PC-3 (cell line): ENCODE measurements at regions not wholly inside any gene's neighbourhood (a gene's known extent, or its start where the extent isn't known, plus 50 kb on each side); places are given as distances from the start of the nearest gene placed in this dataset.

Experiments
- EZH2 ChIP-seq: fragments of 300-600 bp; sonication (generic); IDR thresholded peaks from one replicate; pipeline ENCODE4 v1.6.1; 2017; ENCODE audit warnings: antibody characterized with exemption, mild to moderate bottlenecking, low read length; ENCODE audit not compliant: unreplicated experiment
- EZH2phosphoT487 ChIP-seq: fragments of 300-600 bp; sonication (generic); IDR thresholded peaks from 2 replicates; pipeline ENCODE4 v1.6.1; 2018; ENCODE audit warnings: mild to moderate bottlenecking, antibody characterized with exemption, low read length, borderline replicate concordance
- TF ChIP-seq, protein P1 (sequence below): fragments of 300-600 bp; sonication (generic); conservative IDR thresholded peaks from 2 replicates; pipeline ENCODE4 v1.5.1; 2017; ENCODE audit warnings: antibody characterized with exemption, low read depth, mild to moderate bottlenecking, low read length

DNA sequence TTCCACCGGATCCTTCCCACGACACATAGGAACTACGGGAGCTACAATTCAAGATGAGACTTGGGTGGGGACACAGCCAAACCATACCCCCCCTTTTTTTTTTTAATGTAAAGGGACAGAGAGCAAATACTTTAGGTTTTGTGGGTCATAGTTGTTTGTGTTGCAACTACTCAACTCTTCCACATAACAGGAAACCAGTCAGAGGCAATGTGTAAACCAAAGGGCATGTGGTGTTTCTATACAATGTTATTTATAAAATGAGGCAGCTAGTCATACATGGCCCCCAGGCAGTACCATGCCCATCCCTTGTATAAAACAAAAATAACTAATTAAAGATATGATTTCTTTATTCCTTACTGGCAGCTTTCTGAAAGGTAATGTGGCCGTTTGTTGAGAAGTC is 845.4 kb upstream of the ADAMTS5 start:
- TF ChIP-seq, protein P1, sequence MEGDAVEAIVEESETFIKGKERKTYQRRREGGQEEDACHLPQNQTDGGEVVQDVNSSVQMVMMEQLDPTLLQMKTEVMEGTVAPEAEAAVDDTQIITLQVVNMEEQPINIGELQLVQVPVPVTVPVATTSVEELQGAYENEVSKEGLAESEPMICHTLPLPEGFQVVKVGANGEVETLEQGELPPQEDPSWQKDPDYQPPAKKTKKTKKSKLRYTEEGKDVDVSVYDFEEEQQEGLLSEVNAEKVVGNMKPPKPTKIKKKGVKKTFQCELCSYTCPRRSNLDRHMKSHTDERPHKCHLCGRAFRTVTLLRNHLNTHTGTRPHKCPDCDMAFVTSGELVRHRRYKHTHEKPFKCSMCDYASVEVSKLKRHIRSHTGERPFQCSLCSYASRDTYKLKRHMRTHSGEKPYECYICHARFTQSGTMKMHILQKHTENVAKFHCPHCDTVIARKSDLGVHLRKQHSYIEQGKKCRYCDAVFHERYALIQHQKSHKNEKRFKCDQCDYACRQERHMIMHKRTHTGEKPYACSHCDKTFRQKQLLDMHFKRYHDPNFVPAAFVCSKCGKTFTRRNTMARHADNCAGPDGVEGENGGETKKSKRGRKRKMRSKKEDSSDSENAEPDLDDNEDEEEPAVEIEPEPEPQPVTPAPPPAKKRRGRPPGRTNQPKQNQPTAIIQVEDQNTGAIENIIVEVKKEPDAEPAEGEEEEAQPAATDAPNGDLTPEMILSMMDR = no peak
- TF ChIP-seq EZH2 (no peak), EZH2phosphoT487 (no peak)
